Jurkat, Clone E6-1 (cell line): ENCODE measurements at regions not wholly inside any gene's neighbourhood (a gene's known extent, or its start where the extent isn't known, plus 50 kb on each side); places are given as distances from the start of the nearest gene placed in this dataset.

Source experiments
- DNase-seq: peaks from one replicate; pipeline ENCODE4 v3.0.0-alpha.2; 2011; ENCODE audit warnings: low read depth, low spot score
- H3K4me3 ChIP-seq: 2 replicates; pipeline ENCODE4 v1.5.1; 2011; ENCODE audit warnings: mild to moderate bottlenecking, low read length, control low read depth, moderate library complexity

DNA sequence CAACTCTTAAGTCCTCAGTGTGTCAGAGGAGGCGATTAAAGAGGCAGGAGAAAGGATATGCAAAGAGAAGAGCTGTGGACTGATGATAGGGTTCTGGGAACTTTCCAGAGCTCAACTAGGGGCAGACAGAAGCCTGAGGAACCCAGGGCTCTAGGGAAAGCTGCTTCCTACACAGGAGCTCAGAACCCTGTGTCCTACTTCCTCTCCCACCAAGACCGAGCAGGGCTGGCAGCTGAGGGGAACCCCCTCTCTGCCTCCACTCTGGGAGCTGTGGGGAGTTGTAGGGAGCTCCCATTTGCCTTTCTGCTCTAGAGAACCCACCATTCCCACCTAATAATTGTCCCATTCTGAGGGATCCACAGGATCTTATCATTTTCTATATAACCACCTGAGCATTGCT is 674.3 kb downstream of the ACTL7B start:
- no peak overlapping the region for H3K4me3 ChIP-seq
- no peak for DNase-seq

DNA sequence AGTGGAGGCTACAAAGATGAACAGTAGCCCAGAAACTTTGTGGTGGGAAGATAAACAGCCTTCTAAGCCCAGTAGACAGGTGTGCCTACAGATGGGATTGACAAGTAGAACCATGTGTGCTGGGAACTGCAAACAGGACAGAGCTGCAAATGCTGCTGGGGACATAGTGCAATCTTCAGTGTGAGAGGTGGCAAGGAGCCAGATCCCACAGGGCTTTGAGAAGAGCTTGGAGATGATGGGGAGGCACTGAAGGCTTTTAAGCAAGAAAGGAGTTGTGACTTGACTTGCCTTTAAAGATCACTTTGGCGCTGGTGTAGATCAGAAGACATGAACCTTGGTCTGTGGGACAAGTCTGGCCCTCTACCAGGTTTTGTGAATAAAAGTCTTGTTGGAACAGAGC is 675.2 kb downstream of the ACTL7B start:
- H3K4me3 ChIP-seq = no peak overlapping the region
- no peak for DNase-seq

DNA sequence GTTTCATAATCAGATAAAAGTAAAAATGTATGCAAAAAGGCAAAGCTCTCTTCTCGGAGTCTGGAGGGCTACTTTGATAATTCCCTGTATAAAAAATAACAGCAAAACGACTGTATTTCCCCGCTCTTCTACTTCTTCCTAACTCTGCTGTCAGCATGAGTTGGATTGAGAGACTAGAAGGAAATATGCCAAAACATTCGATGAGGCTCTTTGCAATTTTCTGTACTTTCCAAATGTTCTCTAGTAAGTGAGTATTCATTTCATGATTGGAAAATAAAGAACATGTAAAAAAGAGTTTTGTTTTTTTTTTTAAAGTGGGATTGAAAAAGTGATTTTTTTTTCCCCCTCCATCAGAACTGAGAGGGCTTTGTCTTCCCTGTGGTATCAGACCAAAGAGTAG is 677.5 kb downstream of the ACTL7B start:
- no peak overlapping the region for H3K4me3 ChIP-seq
- DNase-seq = no peak

DNA sequence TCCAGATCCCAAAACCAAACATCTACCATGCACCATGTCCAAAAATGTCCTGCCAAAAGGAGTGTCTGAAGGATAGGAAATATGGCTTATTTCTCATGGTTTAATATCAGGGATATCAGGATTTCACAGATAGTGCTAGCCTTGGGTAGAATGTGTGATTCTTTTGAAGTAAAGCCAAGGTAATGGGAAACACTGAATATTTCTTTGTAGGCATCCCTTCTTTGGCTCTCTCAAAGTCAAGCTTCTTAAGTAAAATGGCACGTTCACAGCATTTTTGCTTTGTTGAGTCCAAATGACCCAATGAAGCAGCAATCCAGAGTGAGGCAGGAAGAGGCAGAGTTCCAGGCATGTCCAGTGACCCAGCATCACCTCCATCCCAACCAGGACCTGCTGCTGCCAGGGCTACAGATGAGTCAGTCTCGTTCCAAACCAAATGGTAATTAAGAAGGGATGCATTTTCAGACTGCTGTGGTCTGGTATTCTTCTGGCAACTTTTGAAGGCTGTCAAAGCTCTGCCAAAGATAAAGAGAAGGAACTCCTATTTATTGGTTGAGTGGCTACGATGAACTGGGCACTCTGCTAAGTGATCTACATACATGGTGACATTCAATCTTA is 678.8 kb upstream of the KLF4 start:
- no peak overlapping the region for H3K4me3 ChIP-seq
- no peak for DNase-seq

DNA sequence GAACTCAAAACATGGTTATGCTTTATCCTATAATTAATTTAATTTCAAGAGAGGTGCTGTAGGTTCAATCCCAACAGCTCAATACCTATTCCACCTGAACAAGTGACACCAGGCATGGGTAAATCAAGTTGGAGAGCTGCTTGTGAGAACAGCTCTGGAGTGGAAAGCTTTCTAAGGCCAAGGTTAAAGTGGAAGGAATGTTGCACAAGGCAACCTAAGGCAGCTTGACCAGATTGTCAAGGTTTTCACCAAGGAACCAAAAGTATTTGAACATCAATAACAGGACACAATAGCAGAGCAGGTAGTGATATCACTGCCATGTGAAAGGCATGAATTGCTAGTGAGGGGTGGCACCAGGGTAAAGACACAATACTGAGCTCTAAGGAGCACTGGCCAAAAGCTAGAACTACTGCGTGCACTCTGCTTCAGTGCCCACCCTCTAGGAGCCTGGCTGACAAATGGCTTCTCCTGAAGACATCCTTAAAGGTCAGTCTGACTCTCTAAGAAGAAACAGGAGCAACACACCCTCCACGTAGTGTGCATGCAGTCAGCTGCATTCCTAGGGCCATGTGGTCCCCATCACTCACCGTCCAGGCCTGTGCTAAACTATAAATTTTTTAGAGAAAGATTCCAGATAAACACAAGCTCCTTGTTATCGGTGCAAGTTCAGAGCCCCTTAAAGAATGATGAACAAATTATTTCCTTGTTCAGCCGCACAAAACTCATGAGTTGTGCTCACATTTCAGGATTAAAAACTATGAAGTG is 677.7 kb upstream of the KLF4 start:
- DNase-seq = no peak
- H3K4me3 ChIP-seq = no peak overlapping the region

DNA sequence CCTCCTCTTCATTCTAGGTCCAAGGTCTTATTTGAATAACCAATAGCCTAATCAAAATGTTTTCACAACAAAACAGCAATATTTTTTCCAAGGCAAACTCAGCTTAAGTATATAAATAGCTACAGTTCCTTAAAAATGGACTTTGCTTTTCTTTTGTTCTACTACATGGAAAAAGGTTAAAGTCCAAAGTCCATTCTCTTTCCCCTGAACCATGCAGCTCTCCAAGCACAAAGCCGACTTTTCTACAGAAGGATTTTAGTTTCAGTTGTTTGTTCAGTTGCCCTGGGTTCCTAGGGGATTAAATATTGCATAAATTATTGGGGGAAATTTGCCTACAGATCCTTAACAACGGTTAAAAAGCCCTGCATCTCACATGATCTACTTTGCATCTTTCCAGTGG is 677.0 kb upstream of the KLF4 start:
- DNase-seq = no peak
- no peak overlapping the region for H3K4me3 ChIP-seq

DNA sequence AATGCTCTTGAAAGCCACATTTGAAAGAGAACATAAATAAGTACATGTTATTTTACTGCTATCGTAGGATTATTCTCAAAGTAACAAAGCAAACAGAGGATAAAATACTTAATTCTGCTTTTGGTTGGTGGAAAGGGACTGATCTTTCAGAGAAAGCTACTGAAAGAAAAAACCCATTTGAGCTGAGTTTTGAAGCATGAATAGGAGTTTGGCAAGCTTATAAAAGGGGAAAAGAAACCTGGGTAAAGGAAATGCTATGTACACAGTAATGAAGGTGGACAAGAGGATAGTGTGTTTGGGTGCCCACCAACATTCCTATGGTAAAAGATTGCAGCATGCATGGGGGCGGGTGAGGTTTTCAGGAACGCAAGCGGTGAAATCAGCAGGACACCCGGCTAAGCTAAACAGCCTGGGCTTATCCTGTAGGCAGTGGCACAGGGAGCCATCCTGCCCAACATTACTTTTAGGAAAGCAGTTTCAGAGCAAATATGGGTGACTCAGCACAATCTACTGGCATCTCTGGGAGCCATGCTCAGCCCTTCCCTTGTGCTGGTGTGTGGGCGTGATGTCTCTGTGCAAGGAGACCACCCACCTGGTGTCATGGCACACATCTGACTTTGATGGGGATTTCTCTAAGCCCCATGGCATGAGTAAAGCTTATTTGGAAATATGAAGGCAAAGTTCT is 673.9 kb upstream of the KLF4 start:
- no peak for DNase-seq
- no peak overlapping the region for H3K4me3 ChIP-seq

DNA sequence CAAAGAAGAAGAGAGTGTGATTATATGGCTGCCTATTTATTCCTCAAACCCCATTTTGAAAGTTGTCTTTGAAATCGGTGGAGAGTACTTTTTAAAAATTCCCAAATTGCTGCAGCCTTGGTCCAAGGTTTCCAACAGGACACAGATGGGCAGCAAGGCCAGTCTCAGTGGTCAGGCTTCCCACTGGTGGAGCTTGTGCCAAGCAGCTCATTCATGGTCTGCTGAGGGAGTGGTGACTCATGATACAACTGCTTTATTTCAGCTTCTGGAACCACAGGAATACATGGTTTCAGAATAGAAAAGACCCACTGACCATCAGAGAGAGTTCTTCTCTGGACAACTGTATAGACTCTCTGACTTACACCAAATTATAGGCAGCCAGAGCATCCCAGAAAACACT is 673.1 kb upstream of the KLF4 start:
- H3K4me3 ChIP-seq = no peak overlapping the region
- no peak for DNase-seq

DNA sequence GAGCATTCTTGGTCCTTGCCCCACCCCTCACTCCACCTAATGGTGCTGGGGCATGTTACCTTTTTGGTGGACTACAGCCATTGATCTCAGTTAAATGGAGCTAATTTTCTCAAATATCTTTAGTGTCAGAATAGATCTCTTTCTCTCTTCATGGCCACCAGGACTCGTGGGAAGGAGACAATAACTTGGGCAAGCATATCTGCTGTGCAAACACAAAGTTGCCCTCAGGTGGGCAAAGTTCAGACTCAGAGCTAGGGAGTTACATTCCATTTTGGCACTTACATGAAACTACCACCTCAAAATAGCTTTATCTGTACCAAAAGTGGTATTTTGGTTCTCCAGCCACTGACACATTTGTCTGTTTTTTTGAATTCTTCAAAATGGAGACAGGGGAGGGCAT is 671.9 kb upstream of the KLF4 start:
- no peak overlapping the region for H3K4me3 ChIP-seq
- DNase-seq = no peak

DNA sequence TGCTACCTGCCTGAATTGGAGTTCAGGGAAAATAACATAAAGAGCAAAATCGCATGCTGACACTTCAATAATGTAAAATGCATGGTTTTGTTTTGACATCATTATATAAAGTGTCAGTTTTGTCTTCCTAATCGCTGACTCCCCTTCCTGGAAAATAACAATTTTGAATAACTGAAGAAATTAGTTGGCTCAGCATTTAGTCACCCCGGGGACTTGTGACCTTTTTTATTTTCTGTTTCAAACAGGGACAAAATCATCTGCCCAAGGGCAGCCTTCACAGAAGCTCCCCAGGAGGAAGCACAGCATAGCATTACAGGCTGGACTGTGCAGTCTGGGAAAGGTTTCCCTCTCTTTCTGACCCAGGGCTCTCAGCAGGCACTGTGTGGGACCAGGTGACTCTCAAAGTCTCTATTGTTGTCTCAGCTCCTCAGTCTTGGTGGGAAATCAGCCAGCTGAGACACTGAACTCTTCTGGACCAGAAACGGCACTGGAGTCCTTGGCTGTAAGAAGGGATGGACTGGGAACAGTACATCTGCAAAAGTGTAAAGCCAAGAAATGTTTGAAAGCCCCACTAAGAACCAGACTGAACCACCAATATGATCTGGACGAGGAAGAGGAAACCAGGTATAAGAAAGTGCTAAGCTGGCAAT is 671.3 kb upstream of the KLF4 start:
- DNase-seq = no peak
- H3K4me3 ChIP-seq = no peak overlapping the region

DNA sequence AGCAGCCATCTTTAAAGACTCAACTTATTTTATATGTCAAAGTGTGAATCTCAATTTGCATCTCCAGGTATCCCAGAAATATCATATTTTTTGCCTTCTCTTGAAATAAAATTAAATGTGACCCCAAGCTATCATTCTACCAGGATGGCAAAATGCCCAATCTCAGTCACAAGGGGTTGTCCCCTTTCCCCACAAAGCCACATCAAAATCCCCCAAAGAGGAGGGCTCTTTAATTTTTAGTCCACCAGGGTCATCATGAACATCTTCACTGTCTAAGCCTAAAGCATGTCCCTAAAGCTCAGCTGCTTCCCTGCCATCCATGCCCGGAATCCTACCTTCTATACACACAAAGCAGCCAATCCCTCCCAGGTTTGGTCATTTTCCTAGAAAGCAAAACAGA is 670.5 kb upstream of the KLF4 start:
- no peak for DNase-seq
- no peak overlapping the region for H3K4me3 ChIP-seq

DNA sequence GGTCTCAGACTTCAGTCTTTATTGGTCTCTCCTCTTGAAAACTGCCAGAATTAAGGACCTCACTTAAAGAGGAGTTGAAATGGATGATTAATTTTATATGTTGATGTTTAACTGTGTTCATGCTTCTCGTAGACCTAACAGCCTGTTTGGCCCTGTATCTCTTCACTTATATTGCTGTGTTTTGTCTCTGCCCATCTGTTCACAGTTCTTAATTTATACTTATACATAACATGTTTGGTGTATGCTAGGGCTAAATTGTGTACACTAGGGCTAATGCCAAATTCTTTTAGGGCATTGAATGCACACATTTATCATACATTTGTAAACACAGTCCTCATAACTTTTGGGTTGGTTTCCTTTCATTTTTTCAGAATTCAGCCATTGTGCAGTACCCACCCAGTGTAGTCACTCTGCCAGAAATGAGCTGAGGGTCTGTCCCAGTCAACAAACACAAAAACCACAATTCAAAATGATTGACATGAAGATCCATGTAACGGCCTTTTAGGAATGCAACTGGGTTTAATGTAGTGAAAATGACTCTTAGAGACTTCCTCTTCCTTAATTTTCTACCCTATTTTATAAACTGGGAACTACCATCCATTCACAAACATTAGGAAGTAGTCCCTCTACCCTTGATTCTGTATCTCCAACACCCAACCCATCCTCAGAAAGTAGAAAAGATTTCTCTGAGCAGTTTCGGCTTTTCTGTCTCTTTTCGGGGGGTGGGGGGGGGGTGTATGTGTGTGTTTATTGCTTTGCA is 668.8 kb upstream of the KLF4 start:
- no peak for DNase-seq
- H3K4me3 ChIP-seq = no peak overlapping the region

DNA sequence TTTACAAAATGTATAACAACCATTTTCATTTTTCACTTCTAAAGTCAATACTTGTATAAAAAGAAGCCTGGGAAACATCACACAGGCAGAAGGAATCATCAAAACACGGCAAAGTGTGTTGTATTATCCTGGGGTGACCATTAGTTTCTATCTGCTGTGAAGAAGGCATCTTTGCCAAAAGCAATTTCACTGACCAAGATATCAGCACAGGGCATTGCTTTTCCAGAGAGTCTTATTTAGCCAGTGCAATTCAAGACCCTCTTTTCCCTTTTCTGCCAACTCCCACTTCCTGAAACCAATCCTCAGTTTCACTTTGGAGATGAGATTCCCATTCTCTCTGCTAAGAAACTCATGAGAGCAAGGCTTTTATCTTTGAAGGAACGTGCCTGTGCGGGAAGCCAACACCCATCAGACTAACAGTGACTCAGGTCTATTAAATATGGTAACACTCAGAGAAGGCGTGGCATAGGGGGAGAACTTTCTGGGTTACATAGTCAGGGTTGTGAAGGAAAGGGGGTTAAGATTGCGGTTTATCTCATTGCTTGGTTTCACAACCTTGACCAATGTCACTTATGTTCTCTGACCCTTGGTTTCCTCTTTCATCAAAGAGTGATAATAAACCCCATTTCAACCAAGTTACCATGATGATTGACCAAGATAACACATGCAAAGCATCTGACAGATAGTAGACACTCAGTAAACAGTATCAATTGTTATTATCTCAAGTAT is 666.9 kb upstream of the KLF4 start:
- H3K4me3 ChIP-seq = no peak overlapping the region
- no peak for DNase-seq

DNA sequence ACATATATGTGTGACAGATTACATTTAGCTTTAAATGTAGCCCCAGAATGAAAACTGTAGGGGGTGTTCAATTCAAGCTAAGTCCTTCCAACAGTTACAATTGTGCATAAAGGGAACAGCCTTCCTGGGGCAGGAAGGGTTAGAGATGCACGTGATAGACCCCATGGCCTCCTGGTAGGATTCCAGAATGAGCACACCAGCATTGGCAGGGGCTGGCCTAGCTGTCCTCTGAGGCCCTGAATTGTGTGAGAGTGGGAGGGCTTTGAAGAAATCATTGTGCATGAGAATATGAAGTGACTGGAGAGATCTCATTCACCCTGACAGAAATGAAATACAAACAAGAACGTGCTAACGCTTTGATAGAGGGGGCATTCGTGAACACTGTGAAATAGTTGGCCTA is 663.8 kb upstream of the KLF4 start:
- no peak for DNase-seq

DNA sequence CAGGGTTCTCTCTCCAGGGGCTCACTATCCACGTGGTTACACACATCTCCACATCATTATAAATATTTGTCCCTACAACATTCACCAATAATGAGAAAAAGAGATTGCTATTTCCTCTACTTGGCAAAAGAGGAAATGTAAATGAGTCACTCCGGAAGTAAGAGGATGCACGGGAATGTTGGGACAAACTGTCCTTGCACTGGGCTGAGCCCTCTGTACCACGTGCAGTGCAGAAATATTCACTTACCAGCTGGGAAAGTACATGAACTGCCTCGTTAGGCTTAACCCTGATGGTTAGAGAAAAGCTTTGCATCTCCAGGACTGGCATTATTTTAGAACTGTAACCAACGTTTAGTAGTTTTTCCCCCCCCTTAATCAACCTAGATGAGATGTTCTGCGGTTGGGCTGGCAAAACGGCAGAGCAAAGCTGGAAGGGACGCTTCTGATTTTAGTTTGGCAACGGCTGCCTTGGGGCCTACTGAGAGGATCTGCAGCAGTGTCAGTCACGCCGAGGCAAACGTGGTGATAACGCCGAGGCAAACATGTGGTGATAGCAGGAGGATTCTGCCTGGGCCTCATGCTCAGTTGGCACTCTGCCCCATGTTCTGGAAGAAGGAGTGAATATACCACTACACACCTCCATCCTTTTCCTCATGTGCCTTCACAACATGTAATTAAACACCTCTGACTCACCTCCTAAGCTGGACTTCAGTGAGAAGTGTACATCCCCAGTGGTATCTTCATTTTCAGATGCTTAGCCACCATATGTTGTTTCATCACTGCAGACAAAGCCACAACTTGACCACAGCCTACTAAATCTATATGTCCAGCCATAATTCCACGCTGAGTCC is 661.4 kb upstream of the KLF4 start:
- H3K4me3 ChIP-seq = no peak overlapping the region
- DNase-seq = no peak

More for the DNA sequence above, 663.8 kb upstream of the KLF4 start:
- H3K4me3 ChIP-seq = no peak overlapping the region

DNA sequence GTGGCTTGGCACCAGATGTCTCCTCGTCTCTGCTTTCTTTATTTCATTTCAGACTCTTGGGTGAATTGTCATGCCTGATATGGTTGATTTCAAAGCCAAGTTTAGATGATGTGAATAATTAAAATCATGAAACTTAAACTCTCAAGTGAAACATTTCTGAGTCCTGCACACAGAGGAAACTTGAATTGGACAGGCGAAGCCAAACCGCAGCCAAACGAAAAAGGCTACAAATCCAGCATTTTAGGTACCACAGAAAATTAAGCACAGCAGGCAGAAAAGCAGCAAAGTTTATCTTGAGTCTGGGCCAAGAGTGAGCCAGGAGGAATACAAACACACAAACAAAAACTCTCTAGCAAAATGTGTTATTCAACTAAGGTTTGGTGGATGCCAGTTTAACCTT is 659.8 kb upstream of the KLF4 start:
- H3K4me3 ChIP-seq = no peak overlapping the region
- no peak for DNase-seq

DNA sequence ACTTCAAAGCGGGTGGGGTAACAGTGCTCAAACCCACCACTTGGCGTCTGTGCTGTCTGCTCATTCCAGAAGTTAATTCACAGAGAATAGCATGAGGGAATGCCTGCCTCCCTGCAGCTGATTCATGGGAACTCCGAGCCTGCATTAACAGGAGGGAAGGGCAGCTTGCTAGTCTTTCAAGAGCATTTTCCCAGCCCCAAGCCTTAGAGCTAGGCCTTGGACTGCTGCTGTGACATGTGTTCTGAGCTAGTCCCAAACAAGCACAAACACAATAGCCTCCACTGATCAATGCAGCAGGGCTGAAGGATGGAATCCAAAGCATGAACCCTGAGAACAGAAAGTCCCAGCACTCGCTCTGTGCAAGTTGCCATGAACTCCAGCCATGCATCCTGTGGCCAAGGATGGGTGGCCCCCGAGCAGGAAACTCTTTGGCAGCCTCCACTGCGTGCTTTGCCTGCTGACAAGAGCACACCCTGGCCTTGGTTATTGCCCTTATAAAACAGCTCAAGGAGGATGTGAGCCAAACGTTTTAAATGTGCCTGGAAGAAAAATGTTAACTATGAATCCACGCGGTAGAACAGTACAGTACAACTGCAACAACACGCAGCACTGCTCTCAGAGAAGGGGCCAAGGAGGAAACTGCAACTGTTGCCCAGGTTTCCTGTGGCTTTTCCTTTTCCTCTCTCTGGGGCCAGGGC is 653.1 kb upstream of the KLF4 start:
- H3K4me3 ChIP-seq = no peak overlapping the region; the same call in 1 of the 2 replicates
- peak; percentile 60 for DNase-seq
